K562 (cell line): ENCODE measurements at regions not wholly inside any gene's neighbourhood (a gene's known extent, or its start where the extent isn't known, plus 50 kb on each side); places are given as distances from the start of the nearest gene placed in this dataset.

Experiments
- BRCA1 ChIP-seq, 2 experiments: fragments of 450-650 bp in 1 of 2; sonication (generic) in 1 of 2; formaldehyde crosslinking in 1 of 2; IDR thresholded peaks; 2 replicates each; pipeline versions ENCODE4 v1.5.0 to v1.6.1; 2017 to 2020; ENCODE audit warnings: mild to moderate bottlenecking in 1 of 2, missing genetic modification reagents in 1 of 2
- CHD2 ChIP-seq: IDR thresholded peaks from 2 replicates; pipeline ENCODE4 v1.6.1; 2011; ENCODE audit warnings: low read depth, low read length
- KDM1A ChIP-seq, 2 experiments: fragments of 450-650 bp; IDR thresholded peaks; 2 replicates each; pipeline ENCODE4 v1.6.1; 2016; ENCODE audit warnings: mild to moderate bottlenecking in 2 of 2
- MEIS2 ChIP-seq: fragments of 450-650 bp; IDR thresholded peaks from 2 replicates; pipeline ENCODE4 v1.6.1; 2014; ENCODE audit warnings: mild to moderate bottlenecking; ENCODE audit not compliant: partially characterized antibody
- RCOR1 ChIP-seq, 2 experiments: IDR thresholded peaks; 2 replicates each; pipeline ENCODE4 v1.6.1; 2012; ENCODE audit warnings: low read depth in 2 of 2, low read length in 2 of 2, borderline replicate concordance in 1 of 2, improper control_type of control experiment in 1 of 2
- TBL1XR1 ChIP-seq, 2 experiments: IDR thresholded peaks; 2 replicates each; pipeline ENCODE4 v1.6.1; 2012; ENCODE audit warnings: improper control_type of control experiment in 2 of 2, low read length in 2 of 2, mild to moderate bottlenecking in 1 of 2
- ZNF408 ChIP-seq: fragments of 250-450 bp; sonication (Bioruptor Pico); IDR thresholded peaks from 2 replicates; pipeline ENCODE4 v1.4.0; 2020; ENCODE audit warnings: low read depth, mild to moderate bottlenecking, moderate library complexity
- ZNF695 ChIP-seq: fragments of 450-650 bp; formaldehyde crosslinking; IDR thresholded peaks from 2 replicates; pipeline ENCODE4 v1.4.0; 2020; ENCODE audit warnings: mild to moderate bottlenecking, moderate library complexity
- ZNF764 ChIP-seq: fragments of 250-450 bp; sonication (Bioruptor Pico); IDR thresholded peaks from 2 replicates; pipeline ENCODE4 v1.4.0; 2020; ENCODE audit warnings: low read depth, mild to moderate bottlenecking, moderate library complexity
- TF ChIP-seq, protein P1 (sequence below): fragments of 450-650 bp; IDR thresholded peaks from 2 replicates; pipeline ENCODE4 v1.6.1; 2014; ENCODE audit warnings: low read depth, mild to moderate bottlenecking, moderate library complexity, borderline replicate concordance
- TF ChIP-seq, protein P2 (sequence below): fragments of 450-650 bp; formaldehyde crosslinking; IDR thresholded peaks from 2 replicates; pipeline ENCODE4 v1.4.0; 2022; ENCODE audit warnings: missing genetic modification characterization

DNA sequence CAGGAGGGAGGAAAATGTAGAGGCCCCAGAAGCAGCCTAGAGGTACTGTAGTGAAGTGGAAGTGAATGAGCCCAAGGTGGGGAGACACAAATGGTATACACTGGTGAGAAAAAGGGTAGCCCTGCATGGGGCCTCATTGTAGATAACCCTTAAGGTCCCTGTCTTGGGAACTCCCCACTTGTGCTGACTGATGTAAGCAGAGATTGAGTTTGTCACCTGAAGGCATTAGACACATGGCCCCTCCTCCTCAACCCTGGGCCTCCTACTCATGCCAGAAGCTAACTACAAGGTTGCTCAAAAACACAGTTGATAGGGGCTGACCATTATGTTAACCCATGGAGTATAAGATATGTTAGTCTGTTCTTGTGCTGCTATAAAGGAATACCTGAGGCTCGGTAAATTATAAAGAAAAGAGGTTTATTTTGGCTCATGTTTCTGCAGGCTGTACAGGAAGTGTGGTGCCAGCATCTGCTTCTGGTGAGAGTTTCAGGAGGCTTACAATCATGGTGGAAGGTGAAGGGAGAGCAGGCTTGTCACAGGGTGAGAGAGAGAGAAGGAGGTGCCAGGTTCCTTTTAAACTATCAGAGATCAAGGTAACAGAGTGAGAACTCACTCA, 84.6 kb upstream of the RNU6-1 start (continued):
- TF ChIP-seq ZNF764 (CRISPR knock-in tag) (no peak), TBL1XR1 (IDR thresholded peaks at IDR 0.05; ENCODE audit: low read length in 2 of 2) (no peak), ZNF695 (CRISPR knock-in tag) (no peak), RCOR1 (IDR thresholded peaks at IDR 0.05; ENCODE audit: borderline replicate concordance in 1 of 2, low read depth in 2 of 2, low read length in 2 of 2) (peak in 1 of 2 experiments; percentile 62; a peak in 1 of 4 replicates), MEIS2 (peak; percentile 39), CHD2 (no peak), KDM1A (IDR thresholded peaks at IDR 0.05) (peak; percentile 30 to 38; a peak in 2 of 4 replicates), BRCA1 (IDR thresholded peaks at IDR 0.05) (no peak), BRCA1 (CRISPR knock-in tag; IDR thresholded peaks at IDR 0.05) (no peak), ZNF408 (CRISPR knock-in tag) (no peak)
- TF ChIP-seq, protein P1, sequence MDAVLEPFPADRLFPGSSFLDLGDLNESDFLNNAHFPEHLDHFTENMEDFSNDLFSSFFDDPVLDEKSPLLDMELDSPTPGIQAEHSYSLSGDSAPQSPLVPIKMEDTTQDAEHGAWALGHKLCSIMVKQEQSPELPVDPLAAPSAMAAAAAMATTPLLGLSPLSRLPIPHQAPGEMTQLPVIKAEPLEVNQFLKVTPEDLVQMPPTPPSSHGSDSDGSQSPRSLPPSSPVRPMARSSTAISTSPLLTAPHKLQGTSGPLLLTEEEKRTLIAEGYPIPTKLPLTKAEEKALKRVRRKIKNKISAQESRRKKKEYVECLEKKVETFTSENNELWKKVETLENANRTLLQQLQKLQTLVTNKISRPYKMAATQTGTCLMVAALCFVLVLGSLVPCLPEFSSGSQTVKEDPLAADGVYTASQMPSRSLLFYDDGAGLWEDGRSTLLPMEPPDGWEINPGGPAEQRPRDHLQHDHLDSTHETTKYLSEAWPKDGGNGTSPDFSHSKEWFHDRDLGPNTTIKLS: no peak
- TF ChIP-seq, protein P2, sequence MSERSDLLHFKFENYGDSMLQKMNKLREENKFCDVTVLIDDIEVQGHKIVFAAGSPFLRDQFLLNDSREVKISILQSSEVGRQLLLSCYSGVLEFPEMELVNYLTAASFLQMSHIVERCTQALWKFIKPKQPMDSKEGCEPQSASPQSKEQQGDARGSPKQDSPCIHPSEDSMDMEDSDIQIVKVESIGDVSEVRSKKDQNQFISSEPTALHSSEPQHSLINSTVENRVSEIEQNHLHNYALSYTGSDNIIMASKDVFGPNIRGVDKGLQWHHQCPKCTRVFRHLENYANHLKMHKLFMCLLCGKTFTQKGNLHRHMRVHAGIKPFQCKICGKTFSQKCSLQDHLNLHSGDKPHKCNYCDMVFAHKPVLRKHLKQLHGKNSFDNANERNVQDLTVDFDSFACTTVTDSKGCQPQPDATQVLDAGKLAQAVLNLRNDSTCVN: no peak
